Breast epithelium (tissue), 3 donors: ENCODE measurements at regions not wholly inside any gene's neighbourhood (a gene's known extent, or its start where the extent isn't known, plus 50 kb on each side); places are given as distances from the start of the nearest gene placed in this dataset.

ENCODE experiments used
- CTCF ChIP-seq, 3 donors: fragments of 450-650 bp; IDR thresholded peaks; one replicate each; pipeline ENCODE4 v1.5.1; 2016 to 2017; ENCODE audit warnings: antibody characterized with exemption in 3 of 3, mild to moderate bottlenecking in 3 of 3, moderate library complexity in 3 of 3
- POLR2A ChIP-seq: fragments of 450-650 bp; IDR thresholded peaks from one replicate; pipeline ENCODE4 v1.6.1; 2016; ENCODE audit warnings: antibody characterized with exemption, mild to moderate bottlenecking, moderate library complexity
- POLR2AphosphoS5 ChIP-seq, 3 donors: sonication (generic); formaldehyde crosslinking; IDR thresholded peaks; one replicate each; pipeline ENCODE4 v1.6.1; 2017; ENCODE audit warnings: antibody characterized with exemption in 3 of 3

- TF ChIP-seq CTCF (IDR thresholded peaks at IDR 0.05) (no peak), POLR2A (no peak), POLR2AphosphoS5 (IDR thresholded peaks at IDR 0.05) (no peak)
Observed at GRCh38 chr1:106768501-106768900, 288.0 kb upstream of the PRMT6 start.
